GM10266 (cell line): ENCODE measurements at regions not wholly inside any gene's neighbourhood (a gene's known extent, or its start where the extent isn't known, plus 50 kb on each side); places are given as distances from the start of the nearest gene placed in this dataset.

Source experiments
- DNase-seq: peaks from one replicate; pipeline ENCODE4 v3.0.0; 2012; ENCODE audit errors: extremely low spot score
- CTCF ChIP-seq: IDR thresholded peaks from 2 replicates; pipeline ENCODE4 v1.5.1; 2012; ENCODE audit warnings: mild to moderate bottlenecking, low read depth; ENCODE audit not compliant: control insufficient read depth, insufficient read depth; ENCODE audit errors: missing control alignments

- no peak for DNase-seq
- no peak for TF ChIP-seq CTCF
Observed at GRCh38 chr13:103730407-103730806, 664.2 kb upstream of the SLC10A2 start.

- TF ChIP-seq CTCF: no peak
- DNase-seq: no peak
Observed at GRCh38 chr13:103726808-103727207, 660.6 kb upstream of the SLC10A2 start.

DNA sequence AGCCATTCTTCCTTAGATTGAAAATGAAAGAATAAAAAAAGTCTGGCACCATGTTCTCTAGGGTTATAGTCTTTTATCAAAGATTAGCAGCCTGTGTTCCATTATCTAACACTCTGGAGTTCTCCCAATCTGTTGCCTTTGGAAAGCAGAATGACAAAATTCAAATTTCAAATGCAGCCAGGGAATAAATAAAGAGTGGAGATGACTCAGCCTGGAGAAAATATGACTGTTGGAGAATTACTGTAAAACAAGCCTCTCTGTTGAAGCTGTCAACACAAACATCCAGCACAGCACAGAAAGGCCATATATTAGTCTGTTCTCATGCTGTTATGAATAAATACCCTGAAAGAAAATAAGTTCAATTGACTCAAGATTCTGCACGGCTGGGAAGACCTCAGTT lies 650.5 kb upstream of the SLC10A2 start:
- TF ChIP-seq CTCF: no peak
- DNase-seq: no peak

DNA sequence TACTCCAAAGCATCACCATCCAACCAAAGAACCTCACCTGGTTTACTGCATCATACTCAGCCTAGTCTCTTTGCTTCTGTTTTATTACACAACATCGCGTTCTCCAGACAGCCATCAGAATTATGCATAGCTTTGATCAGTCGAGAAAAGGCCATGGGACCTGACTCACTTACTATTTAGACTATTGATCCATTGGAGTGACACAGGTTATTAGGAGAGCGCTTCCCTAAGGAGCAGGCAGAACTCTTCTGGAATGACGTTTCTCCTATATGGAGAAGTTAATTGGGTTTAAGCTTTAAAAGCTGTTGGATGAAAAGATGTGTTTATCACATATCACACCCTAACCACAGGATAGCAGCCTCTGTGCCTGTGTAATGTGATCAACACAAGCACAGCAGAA lies 649.1 kb upstream of the SLC10A2 start:
- TF ChIP-seq CTCF: no peak

GRCh38 chr13:103703246-103703645 lies 637.0 kb upstream of the SLC10A2 start:
- no peak for DNase-seq
- no peak for TF ChIP-seq CTCF

More for the DNA sequence above, 649.1 kb upstream of the SLC10A2 start:
- DNase-seq: no peak

DNA sequence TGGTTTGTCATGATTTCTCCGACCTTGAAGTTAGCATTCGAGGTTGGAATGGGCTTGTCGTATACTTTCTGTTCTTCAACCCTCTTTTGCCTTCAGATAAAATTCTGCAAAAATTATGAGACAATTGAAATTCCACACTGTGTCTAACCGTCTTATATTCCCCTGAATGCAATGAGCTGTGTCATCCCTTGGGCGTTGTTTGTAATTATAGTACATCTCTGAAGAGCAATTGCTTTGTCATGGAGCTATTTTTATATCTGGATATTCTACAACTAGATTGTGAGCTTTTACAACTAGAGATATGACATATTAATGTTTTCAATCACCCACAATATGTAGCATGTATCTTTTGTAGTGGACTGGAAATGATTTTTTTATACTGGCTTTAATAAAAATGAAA lies 631.8 kb upstream of the SLC10A2 start:
- no peak for DNase-seq

GRCh38 chr13:103695320-103695719 lies 629.1 kb upstream of the SLC10A2 start:
- no peak for DNase-seq
- TF ChIP-seq CTCF: no peak

More for the DNA sequence above, 631.8 kb upstream of the SLC10A2 start:
- no peak for TF ChIP-seq CTCF
